ENCODE measurements at regions not wholly inside any gene's neighbourhood (a gene's known extent, or its start where the extent isn't known, plus 50 kb on each side); places are given as distances from the start of the nearest gene placed in this dataset.
"Not testable (repeated sequence)": the region's sequence is repeated elsewhere in the genome, so short reads cannot be mapped to it uniquely, and the experiment has no call there.

GRCh38 chr5:57720656-57721055, 238.0 kb upstream of the ACTBL2 start:
- DNase-seq: no peak

GRCh38 chr5:57719216-57719615, 236.6 kb upstream of the ACTBL2 start:
- DNase-seq: no peak

- peak; percentile 8 for DNase-seq
Observed at GRCh38 chr5:57718155-57718554, 235.5 kb upstream of the ACTBL2 start.

- no peak for DNase-seq
Observed at GRCh38 chr5:57717555-57717954, 234.9 kb upstream of the ACTBL2 start.

GRCh38 chr5:57716661-57717060, 234.1 kb upstream of the ACTBL2 start:
- no peak for DNase-seq

GRCh38 chr5:57715296-57715695, 232.7 kb upstream of the ACTBL2 start:
- no peak for DNase-seq

GRCh38 chr5:57713535-57713934, 230.9 kb upstream of the ACTBL2 start:
- not testable (repeated sequence) for DNase-seq

GRCh38 chr5:57711946-57712345, 229.3 kb upstream of the ACTBL2 start:
- no peak for DNase-seq

GRCh38 chr5:57711471-57711870, 228.9 kb upstream of the ACTBL2 start:
- DNase-seq: no peak

- DNase-seq: no peak
Observed at GRCh38 chr5:57710126-57710525, 227.5 kb upstream of the ACTBL2 start.

GRCh38 chr5:57705769-57706168, 223.2 kb upstream of the ACTBL2 start:
- peak; percentile 6 for DNase-seq

GRCh38 chr5:57703721-57704120, 221.1 kb upstream of the ACTBL2 start:
- no peak for DNase-seq

GRCh38 chr5:57700484-57700883, 217.9 kb upstream of the ACTBL2 start:
- no peak for DNase-seq

GRCh38 chr5:57700072-57700471, 217.5 kb upstream of the ACTBL2 start:
- DNase-seq: no peak

GRCh38 chr5:57698802-57699201, 216.2 kb upstream of the ACTBL2 start:
- no peak for DNase-seq

GRCh38 chr5:57698086-57698485, 215.5 kb upstream of the ACTBL2 start:
- DNase-seq: no peak

- no peak for DNase-seq
Observed at GRCh38 chr5:57696825-57697570, 214.4 kb upstream of the ACTBL2 start.

- no peak for DNase-seq
Observed at GRCh38 chr5:57696389-57696769, 213.8 kb upstream of the ACTBL2 start.

- no peak for DNase-seq
Observed at GRCh38 chr5:57695706-57696388, 213.2 kb upstream of the ACTBL2 start.

- DNase-seq: no peak
Observed at GRCh38 chr5:57695179-57695578, 212.6 kb upstream of the ACTBL2 start.

- peak; percentile 51 for DNase-seq
Observed at GRCh38 chr5:57693488-57694305, 211.1 kb upstream of the ACTBL2 start.

- DNase-seq: peak; percentile 76
Observed at GRCh38 chr5:57692582-57693487, 210.2 kb upstream of the ACTBL2 start.

- DNase-seq: no peak
Observed at GRCh38 chr5:57690724-57691123, 208.1 kb upstream of the ACTBL2 start.

Measured in inflammatory macrophage treated with lipopolysaccharide for 4 hours (primary cell).